SK-N-MC (cell line): ENCODE measurements at regions not wholly inside any gene's neighbourhood (a gene's known extent, or its start where the extent isn't known, plus 50 kb on each side); places are given as distances from the start of the nearest gene placed in this dataset.

Experiments
- EZH2 ChIP-seq: fragments of 200-600 bp; sonication (generic); IDR thresholded peaks from one replicate; pipeline ENCODE4 v1.6.1; 2017; ENCODE audit warnings: antibody characterized with exemption
- POLR2AphosphoS5 ChIP-seq: IDR thresholded peaks from 2 replicates; pipeline ENCODE4 v1.6.1; 2012; ENCODE audit warnings: mild to moderate bottlenecking, low read depth, low read length, borderline replicate concordance

DNA sequence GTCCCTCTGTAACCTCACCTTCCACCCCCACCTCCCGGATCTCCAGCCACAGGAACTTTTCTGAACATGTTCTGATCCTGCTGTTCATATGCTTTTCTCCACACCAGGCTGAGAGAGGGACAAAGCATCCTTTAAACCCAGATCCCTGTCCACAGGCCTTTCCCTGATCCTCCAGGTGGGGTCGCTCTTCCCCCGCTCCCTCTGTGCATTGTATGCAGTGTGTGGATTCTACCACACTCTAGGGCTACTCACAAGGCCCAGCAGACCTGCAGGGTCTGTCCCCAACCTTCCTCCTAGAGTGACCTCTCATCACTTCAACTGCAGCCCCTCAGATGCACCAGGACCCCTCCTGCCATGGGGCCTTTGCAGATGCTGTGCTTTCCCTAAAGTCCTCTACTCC lies 1200.6 kb downstream of the UQCRFS1 start:
- no peak for TF ChIP-seq POLR2AphosphoS5
- TF ChIP-seq EZH2: no peak
